Nephron progenitor cell (in vitro differentiated cells): ENCODE measurements at regions not wholly inside any gene's neighbourhood (a gene's known extent, or its start where the extent isn't known, plus 50 kb on each side); places are given as distances from the start of the nearest gene placed in this dataset.

Experiments used
- DNase-seq: peaks from one replicate; pipeline ENCODE4 v3.0.0; 2021
- H3K27ac Mint-ChIP-seq: 2 replicates; pipeline ENCODE4 v1.8.0; 2021; ENCODE audit warnings: mild to moderate bottlenecking, moderate library complexity, mixed read lengths
- H3K27me3 Mint-ChIP-seq: 2 replicates; pipeline ENCODE4 v1.8.0; 2021; ENCODE audit warnings: mild to moderate bottlenecking, low read depth, mixed read lengths; ENCODE audit not compliant: poor library complexity
- H3K36me3 Mint-ChIP-seq: 2 replicates; pipeline ENCODE4 v1.8.0; 2021; ENCODE audit warnings: low read depth, mixed read lengths
- H3K4me1 Mint-ChIP-seq: 2 replicates; pipeline ENCODE4 v1.8.0; 2021; ENCODE audit warnings: mixed read lengths
- H3K4me3 Mint-ChIP-seq: 2 replicates; pipeline ENCODE4 v1.8.0; 2021; ENCODE audit warnings: mild to moderate bottlenecking, moderate library complexity, mixed read lengths
- H3K9me3 Mint-ChIP-seq: 2 replicates; pipeline ENCODE4 v1.8.0; 2021; ENCODE audit warnings: mild to moderate bottlenecking, moderate library complexity, mixed read lengths
- CTCF ChIP-seq: fragments of 200-600 bp; sonication (generic); IDR thresholded peaks from 2 replicates; pipeline ENCODE4 v1.5.0; 2021; ENCODE audit warnings: antibody characterized with exemption

- Mint-ChIP-seq H3K27ac (no peak overlapping the region), H3K27me3 (peaks cover 7% of the 10 kb centered on the region), H3K36me3 (no peaks in the 10 kb centered on the region), H3K9me3 (peaks cover 26% of the 10 kb centered on the region), H3K4me1 (peaks cover 30% of the 10 kb centered on the region), H3K4me3 (no peak overlapping the region)
- no peak for DNase-seq
- no peak for TF ChIP-seq CTCF
These were observed 111.7 kb upstream of the NEDD9 start for GRCh38 chr6:11343963-11344723.

GRCh38 chr6:11341867-11342266 is 109.4 kb upstream of the NEDD9 start:
- H3K4me1 Mint-ChIP-seq = peaks cover 27% of the 10 kb centered on the region
- H3K9me3 Mint-ChIP-seq = peaks cover 12% of the 10 kb centered on the region
- no peak for DNase-seq
- H3K27ac Mint-ChIP-seq = no peak overlapping the region
- no peak overlapping the region for H3K4me3 Mint-ChIP-seq
- peaks cover 7% of the 10 kb centered on the region for H3K27me3 Mint-ChIP-seq
- TF ChIP-seq CTCF = no peak
- H3K36me3 Mint-ChIP-seq = no peaks in the 10 kb centered on the region

- no peak for TF ChIP-seq CTCF
These were observed 108.8 kb upstream of the NEDD9 start for GRCh38 chr6:11341303-11341702.

GRCh38 chr6:11339380-11339779 is 106.9 kb upstream of the NEDD9 start:
- Mint-ChIP-seq H3K4me3 (no peak overlapping the region), H3K27ac (no peak overlapping the region), H3K4me1 (peaks cover 4% of the 10 kb centered on the region), H3K27me3 (peaks cover 3% of the 10 kb centered on the region), H3K36me3 (no peaks in the 10 kb centered on the region), H3K9me3 (peaks cover 12% of the 10 kb centered on the region)
- no peak for DNase-seq
- no peak for TF ChIP-seq CTCF

More at GRCh38 chr6:11341303-11341702, 108.8 kb upstream of the NEDD9 start:
- H3K27ac Mint-ChIP-seq = no peak overlapping the region
- DNase-seq = no peak
- no peak overlapping the region for H3K4me3 Mint-ChIP-seq
- no peaks in the 10 kb centered on the region for H3K36me3 Mint-ChIP-seq
- H3K4me1 Mint-ChIP-seq = peaks cover 21% of the 10 kb centered on the region
- peaks cover 7% of the 10 kb centered on the region for H3K27me3 Mint-ChIP-seq
- peaks cover 12% of the 10 kb centered on the region for H3K9me3 Mint-ChIP-seq

- Mint-ChIP-seq H3K27ac (no peak overlapping the region), H3K36me3 (no peaks in the 10 kb centered on the region), H3K4me3 (no peak overlapping the region), H3K27me3 (peaks cover 9% of the 10 kb centered on the region), H3K4me1 (peaks cover 3% of the 10 kb centered on the region), H3K9me3 (peaks cover 12% of the 10 kb centered on the region)
- TF ChIP-seq CTCF = no peak
- DNase-seq = no peak
These were observed 104.8 kb upstream of the NEDD9 start for GRCh38 chr6:11337306-11337705.

GRCh38 chr6:11335826-11336225 is 103.4 kb upstream of the NEDD9 start:
- peaks cover 15% of the 10 kb centered on the region for H3K4me1 Mint-ChIP-seq
- DNase-seq = no peak
- no peak for TF ChIP-seq CTCF
- H3K9me3 Mint-ChIP-seq = peaks cover 2% of the 10 kb centered on the region
- H3K4me3 Mint-ChIP-seq = no peak overlapping the region
- no peaks in the 10 kb centered on the region for H3K36me3 Mint-ChIP-seq
- H3K27ac Mint-ChIP-seq = no peak overlapping the region
- peaks cover 6% of the 10 kb centered on the region for H3K27me3 Mint-ChIP-seq
